ENCODE measurements at regions not wholly inside any gene's neighbourhood (a gene's known extent, or its start where the extent isn't known, plus 50 kb on each side); places are given as distances from the start of the nearest gene placed in this dataset.
"Not testable (repeated sequence)": the region's sequence is repeated elsewhere in the genome, so short reads cannot be mapped to it uniquely, and the experiment has no call there.

- Mint-ChIP-seq H3K9me3 (peaks cover 10% of the 10 kb centered on the region), H3K27ac (no peak overlapping the region), H3K36me3 (no peaks in the 10 kb centered on the region), H3K4me1 (no peaks in the 10 kb centered on the region), H3K4me3 (no peak overlapping the region)
- ATAC-seq = no peak
- no peak for DNase-seq (ENCODE audit: low spot score in 2 of 2)
Observed at GRCh38 chr7:138350701-138351357, 109.2 kb upstream of the TRIM24 start.

GRCh38 chr7:138352570-138353461 lies 107.2 kb upstream of the TRIM24 start:
- H3K4me1 Mint-ChIP-seq = no peaks in the 10 kb centered on the region
- H3K4me3 Mint-ChIP-seq = no peak overlapping the region
- H3K27ac Mint-ChIP-seq = no peak overlapping the region
- H3K36me3 Mint-ChIP-seq = no peaks in the 10 kb centered on the region
- DNase-seq (ENCODE audit: low spot score in 2 of 2) (no peak), ATAC-seq (no peak)
- H3K9me3 Mint-ChIP-seq = peaks cover 6% of the 10 kb centered on the region

GRCh38 chr7:138354066-138354465 lies 106.0 kb upstream of the TRIM24 start:
- no peak for DNase-seq (ENCODE audit: low spot score in 2 of 2)
- Mint-ChIP-seq H3K36me3 (no peaks in the 10 kb centered on the region), H3K27ac (no peak overlapping the region), H3K9me3 (peaks cover 6% of the 10 kb centered on the region), H3K4me1 (no peaks in the 10 kb centered on the region), H3K4me3 (no peak overlapping the region)
- ATAC-seq = no peak

- Mint-ChIP-seq H3K9me3 (peaks cover 6% of the 10 kb centered on the region), H3K27ac (no peak overlapping the region), H3K4me3 (no peak overlapping the region), H3K4me1 (no peaks in the 10 kb centered on the region), H3K36me3 (no peaks in the 10 kb centered on the region)
- DNase-seq (ENCODE audit: low spot score in 2 of 2) = no peak
- ATAC-seq = no peak
Observed at GRCh38 chr7:138355254-138355653, 104.8 kb upstream of the TRIM24 start.

- Mint-ChIP-seq H3K36me3 (no peaks in the 10 kb centered on the region), H3K27ac (no peak overlapping the region), H3K4me3 (no peak overlapping the region), H3K4me1 (no peaks in the 10 kb centered on the region), H3K9me3 (no peaks in the 10 kb centered on the region)
- ATAC-seq = no peak
- no peak for DNase-seq (ENCODE audit: low spot score in 2 of 2)
Observed at GRCh38 chr7:138358850-138359341, 101.2 kb upstream of the TRIM24 start.

GRCh38 chr7:138359870-138360559 lies 100.0 kb upstream of the TRIM24 start:
- DNase-seq (ENCODE audit: low spot score in 2 of 2) = no peak
- no peaks in the 10 kb centered on the region for H3K36me3 Mint-ChIP-seq
- H3K4me1 Mint-ChIP-seq = no peaks in the 10 kb centered on the region
- no peaks in the 10 kb centered on the region for H3K9me3 Mint-ChIP-seq
- no peak for ATAC-seq
- H3K4me3 Mint-ChIP-seq = no peak overlapping the region
- no peak overlapping the region for H3K27ac Mint-ChIP-seq

GRCh38 chr7:138363721-138364120 lies 96.3 kb upstream of the TRIM24 start:
- no peak for ATAC-seq
- Mint-ChIP-seq H3K9me3 (peaks cover 4% of the 10 kb centered on the region), H3K27ac (no peak overlapping the region), H3K36me3 (no peaks in the 10 kb centered on the region), H3K4me3 (no peak overlapping the region), H3K4me1 (no peaks in the 10 kb centered on the region)
- DNase-seq (ENCODE audit: low spot score in 2 of 2) = no peak

- not testable (repeated sequence) for H3K4me3 Mint-ChIP-seq; H3K36me3 Mint-ChIP-seq; H3K9me3 Mint-ChIP-seq; H3K27ac Mint-ChIP-seq; DNase-seq (ENCODE audit: low spot score in 2 of 2); ATAC-seq; H3K4me1 Mint-ChIP-seq
Observed at GRCh38 chr7:138366137-138366536, 93.9 kb upstream of the TRIM24 start.

GRCh38 chr7:138366676-138367075 lies 93.4 kb upstream of the TRIM24 start:
- not testable (repeated sequence) for ATAC-seq; H3K36me3 Mint-ChIP-seq; H3K9me3 Mint-ChIP-seq; DNase-seq (ENCODE audit: low spot score in 2 of 2); H3K27ac Mint-ChIP-seq; H3K4me3 Mint-ChIP-seq; H3K4me1 Mint-ChIP-seq

GRCh38 chr7:138369797-138370196 lies 90.3 kb upstream of the TRIM24 start:
- H3K27ac Mint-ChIP-seq = no peak overlapping the region
- ATAC-seq (no peak), DNase-seq (ENCODE audit: low spot score in 2 of 2) (no peak)
- H3K9me3 Mint-ChIP-seq = peaks cover 4% of the 10 kb centered on the region
- no peaks in the 10 kb centered on the region for H3K36me3 Mint-ChIP-seq
- no peaks in the 10 kb centered on the region for H3K4me1 Mint-ChIP-seq
- H3K4me3 Mint-ChIP-seq = no peak overlapping the region

- Mint-ChIP-seq H3K36me3 (no peaks in the 10 kb centered on the region), H3K4me3 (no peak overlapping the region), H3K27ac (no peak overlapping the region), H3K9me3 (peaks cover 4% of the 10 kb centered on the region), H3K4me1 (no peaks in the 10 kb centered on the region)
- no peak for ATAC-seq
- no peak for DNase-seq (ENCODE audit: low spot score in 2 of 2)
Observed at GRCh38 chr7:138370956-138371355, 89.1 kb upstream of the TRIM24 start.

GRCh38 chr7:138374119-138374693 lies 85.9 kb upstream of the TRIM24 start:
- no peak for DNase-seq (ENCODE audit: low spot score in 2 of 2)
- Mint-ChIP-seq H3K9me3 (no peaks in the 10 kb centered on the region), H3K27ac (no peak overlapping the region), H3K4me1 (no peaks in the 10 kb centered on the region), H3K36me3 (no peaks in the 10 kb centered on the region), H3K4me3 (no peak overlapping the region)
- no peak for ATAC-seq

GRCh38 chr7:138377306-138377705 lies 82.8 kb upstream of the TRIM24 start:
- no peaks in the 10 kb centered on the region for H3K4me1 Mint-ChIP-seq
- H3K27ac Mint-ChIP-seq = no peak overlapping the region
- no peaks in the 10 kb centered on the region for H3K9me3 Mint-ChIP-seq
- ATAC-seq = no peak
- no peak for DNase-seq (ENCODE audit: low spot score in 2 of 2)
- no peak overlapping the region for H3K4me3 Mint-ChIP-seq
- no peaks in the 10 kb centered on the region for H3K36me3 Mint-ChIP-seq

GRCh38 chr7:138378741-138379559 lies 81.1 kb upstream of the TRIM24 start:
- ATAC-seq (no peak), DNase-seq (ENCODE audit: low spot score in 2 of 2) (no peak)
- Mint-ChIP-seq H3K4me1 (no peaks in the 10 kb centered on the region), H3K4me3 (no peak overlapping the region), H3K36me3 (no peaks in the 10 kb centered on the region), H3K9me3 (no peaks in the 10 kb centered on the region), H3K27ac (no peak overlapping the region)
